ENCODE measurements at regions not wholly inside any gene's neighbourhood (a gene's known extent, or its start where the extent isn't known, plus 50 kb on each side); places are given as distances from the start of the nearest gene placed in this dataset.

DNA sequence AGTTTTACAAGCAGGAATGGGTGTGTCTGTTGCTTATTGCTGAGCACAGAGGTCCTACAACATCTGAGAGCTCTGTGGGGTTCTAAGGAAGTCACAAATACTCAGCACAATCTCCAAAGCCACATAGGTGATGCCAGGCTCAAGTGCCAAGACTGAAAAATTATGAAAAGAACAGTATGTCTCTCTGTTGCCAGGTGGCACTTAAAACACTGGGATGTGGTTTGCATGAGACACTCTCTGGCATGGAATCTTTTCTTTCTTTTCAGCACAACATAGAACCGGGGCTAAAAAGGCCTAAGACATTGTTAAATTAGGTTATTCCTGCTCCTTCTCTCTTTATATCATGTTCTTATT lies 127.3 kb upstream of the PRICKLE2 start:
- TF ChIP-seq, protein P1, sequence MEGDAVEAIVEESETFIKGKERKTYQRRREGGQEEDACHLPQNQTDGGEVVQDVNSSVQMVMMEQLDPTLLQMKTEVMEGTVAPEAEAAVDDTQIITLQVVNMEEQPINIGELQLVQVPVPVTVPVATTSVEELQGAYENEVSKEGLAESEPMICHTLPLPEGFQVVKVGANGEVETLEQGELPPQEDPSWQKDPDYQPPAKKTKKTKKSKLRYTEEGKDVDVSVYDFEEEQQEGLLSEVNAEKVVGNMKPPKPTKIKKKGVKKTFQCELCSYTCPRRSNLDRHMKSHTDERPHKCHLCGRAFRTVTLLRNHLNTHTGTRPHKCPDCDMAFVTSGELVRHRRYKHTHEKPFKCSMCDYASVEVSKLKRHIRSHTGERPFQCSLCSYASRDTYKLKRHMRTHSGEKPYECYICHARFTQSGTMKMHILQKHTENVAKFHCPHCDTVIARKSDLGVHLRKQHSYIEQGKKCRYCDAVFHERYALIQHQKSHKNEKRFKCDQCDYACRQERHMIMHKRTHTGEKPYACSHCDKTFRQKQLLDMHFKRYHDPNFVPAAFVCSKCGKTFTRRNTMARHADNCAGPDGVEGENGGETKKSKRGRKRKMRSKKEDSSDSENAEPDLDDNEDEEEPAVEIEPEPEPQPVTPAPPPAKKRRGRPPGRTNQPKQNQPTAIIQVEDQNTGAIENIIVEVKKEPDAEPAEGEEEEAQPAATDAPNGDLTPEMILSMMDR (IDR thresholded peaks at IDR 0.05; ENCODE audit: low read depth, low read length), result no peak
- no peak for DNase-seq (ENCODE audit: extremely low read depth, low read depth)

DNA sequence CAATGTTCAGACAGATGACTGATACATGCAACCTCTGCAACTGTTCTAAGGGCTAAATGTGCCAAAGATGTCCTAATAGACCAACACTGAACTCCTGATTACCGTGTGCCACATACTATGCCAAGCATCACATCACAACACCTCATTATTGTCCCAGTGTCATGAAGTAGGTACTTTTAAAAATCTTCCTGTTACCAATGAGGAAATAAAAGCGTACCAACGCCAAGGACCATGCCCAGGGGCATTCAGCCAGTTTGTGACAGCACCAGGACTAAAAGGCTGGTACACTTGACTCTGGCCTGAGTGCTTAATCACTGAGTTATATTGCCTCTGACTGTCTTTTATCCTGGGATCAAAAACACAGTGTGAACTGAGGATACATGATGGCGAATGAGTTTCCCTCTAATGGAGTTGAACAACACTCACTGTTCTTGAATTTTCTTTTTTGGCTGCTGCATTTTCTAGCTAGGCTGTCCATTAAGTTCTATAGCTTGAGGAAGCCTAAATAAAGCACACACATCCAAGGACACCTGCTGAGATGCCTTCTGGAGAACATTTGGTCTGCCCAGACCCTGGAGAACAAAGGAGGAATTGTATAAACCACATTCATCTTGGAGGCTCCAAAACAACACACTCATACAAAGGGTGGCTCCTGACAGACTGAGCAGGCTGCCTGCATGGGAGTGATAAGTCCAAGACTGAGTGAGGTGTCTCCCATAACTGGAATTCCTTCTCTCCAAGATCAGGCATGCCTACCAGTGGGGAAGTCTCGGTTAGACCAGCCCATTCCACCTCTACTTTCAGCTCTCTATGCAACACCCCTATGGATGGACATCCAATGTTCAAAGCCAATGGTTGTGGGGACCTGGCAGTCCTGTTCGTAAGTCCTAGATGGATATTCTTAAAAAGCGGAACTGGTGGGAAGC lies 126.7 kb upstream of the PRICKLE2 start:
- TF ChIP-seq, protein P1 (IDR thresholded peaks at IDR 0.05; ENCODE audit: low read depth, low read length), result no peak
- no peak for DNase-seq (ENCODE audit: extremely low read depth, low read depth)

DNA sequence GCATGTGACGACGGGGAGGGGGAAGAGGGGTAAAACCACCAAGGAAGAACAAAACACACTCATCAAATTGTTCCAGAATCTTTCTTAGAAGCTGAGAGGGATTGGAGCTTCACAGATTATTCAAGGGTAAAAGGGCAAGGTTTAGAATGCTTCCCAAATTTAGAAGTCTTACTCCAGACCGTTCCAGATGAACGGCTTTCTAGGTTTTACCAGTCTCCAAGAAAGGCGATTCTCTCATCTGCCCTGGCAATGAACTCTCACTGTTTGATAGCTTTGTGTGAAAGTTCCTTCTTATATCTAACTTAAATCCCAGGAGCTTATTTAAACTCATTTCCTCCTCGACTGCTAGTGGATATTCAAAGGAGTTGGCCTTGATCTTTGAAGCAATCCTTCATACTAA lies 124.3 kb upstream of the PRICKLE2 start:
- TF ChIP-seq, protein P1 (IDR thresholded peaks at IDR 0.05; ENCODE audit: low read depth, low read length), result no peak
- no peak for DNase-seq (ENCODE audit: extremely low read depth, low read depth)

DNA sequence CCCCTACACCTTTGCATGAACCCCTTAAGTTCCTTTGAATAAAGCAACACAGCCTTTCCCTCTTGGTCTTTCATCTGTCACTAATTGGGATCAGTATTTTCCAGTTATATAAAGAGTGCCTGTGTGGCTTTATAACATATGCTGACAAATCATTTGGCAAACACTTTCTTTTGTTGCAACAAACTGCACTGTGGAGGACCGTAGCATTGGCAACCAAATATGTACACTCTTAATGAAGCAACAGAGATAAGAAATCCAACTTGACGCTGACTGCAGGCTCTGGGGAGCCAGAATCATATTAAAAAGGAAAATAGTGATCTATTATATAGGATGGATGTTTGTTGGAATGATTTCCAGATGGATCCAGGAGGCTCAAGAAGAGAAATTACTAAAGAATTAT lies 120.1 kb upstream of the PRICKLE2 start:
- TF ChIP-seq, protein P1 (IDR thresholded peaks at IDR 0.05; ENCODE audit: low read depth, low read length), result no peak
- DNase-seq (ENCODE audit: extremely low read depth, low read depth), result peak; percentile 86

DNA sequence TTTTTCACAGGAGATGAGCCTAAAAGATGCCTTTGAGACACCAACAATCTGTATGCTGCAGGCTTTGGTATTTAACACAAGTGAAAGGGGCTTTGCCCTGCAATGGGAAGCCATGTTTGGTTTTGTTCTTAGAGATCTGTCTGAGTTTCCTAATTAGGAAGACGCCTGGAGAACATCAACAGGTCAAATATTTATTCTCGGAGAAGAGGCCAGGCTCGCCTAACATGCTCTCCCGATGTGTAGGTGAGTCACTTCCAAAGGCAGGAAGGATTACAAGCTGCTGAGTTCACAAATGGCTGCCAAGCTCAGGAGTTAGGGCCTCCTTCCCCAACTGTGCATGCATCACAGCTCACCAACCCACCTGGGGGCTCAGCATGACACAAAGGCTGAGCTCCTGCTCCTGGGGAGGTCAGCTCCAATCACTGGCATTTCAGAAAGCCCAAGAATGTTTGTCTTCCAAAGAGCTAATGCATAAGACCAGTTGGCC lies 119.5 kb upstream of the PRICKLE2 start:
- DNase-seq (ENCODE audit: extremely low read depth, low read depth), result no peak
- TF ChIP-seq, protein P1 (IDR thresholded peaks at IDR 0.05; ENCODE audit: low read depth, low read length), result no peak

DNA sequence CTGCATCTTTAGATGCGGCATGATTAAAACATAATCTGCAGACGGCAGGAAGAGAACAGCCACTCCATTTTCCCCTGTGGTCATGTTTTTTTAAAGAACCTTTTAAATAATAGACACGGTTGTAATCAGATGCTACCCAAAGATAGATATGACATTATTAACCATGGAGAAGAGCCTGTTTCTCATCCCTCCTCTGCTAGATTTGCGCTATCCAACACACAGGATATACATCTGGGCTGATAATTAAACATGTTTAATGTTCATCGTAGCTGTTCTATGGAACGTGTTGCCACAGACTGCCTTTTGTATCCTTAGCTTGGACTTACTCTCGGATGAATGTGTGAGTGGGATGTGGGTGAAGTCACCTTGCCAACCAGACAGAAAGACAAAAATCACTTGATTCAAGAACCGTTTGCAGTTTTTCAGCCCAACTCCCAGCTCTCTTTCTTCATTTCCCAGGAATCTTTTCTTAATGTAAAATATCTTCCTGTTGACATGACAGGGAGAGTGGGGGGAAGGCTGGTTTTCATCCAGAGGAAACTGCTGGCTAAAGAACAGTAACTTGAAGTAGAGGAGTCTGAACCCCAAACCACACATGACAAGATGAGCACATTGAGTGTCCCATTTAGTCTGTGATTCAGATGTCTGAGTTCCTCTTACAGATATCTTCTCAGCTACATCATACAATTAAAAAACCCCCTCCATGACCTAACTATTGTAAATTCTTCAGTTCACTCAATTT lies 118.6 kb upstream of the PRICKLE2 start:
- DNase-seq (ENCODE audit: extremely low read depth, low read depth), result no peak
- TF ChIP-seq, protein P1 (IDR thresholded peaks at IDR 0.05; ENCODE audit: low read depth, low read length), result no peak
